GM12874 (cell line): ENCODE measurements at regions not wholly inside any gene's neighbourhood (a gene's known extent, or its start where the extent isn't known, plus 50 kb on each side); places are given as distances from the start of the nearest gene placed in this dataset.

Source experiments
- CTCF ChIP-seq: IDR thresholded peaks from 2 replicates; pipeline ENCODE4 v1.5.1; 2011; ENCODE audit warnings: low read depth, mild to moderate bottlenecking, control low read depth, low read length, moderate library complexity; ENCODE audit not compliant: insufficient read depth

DNA sequence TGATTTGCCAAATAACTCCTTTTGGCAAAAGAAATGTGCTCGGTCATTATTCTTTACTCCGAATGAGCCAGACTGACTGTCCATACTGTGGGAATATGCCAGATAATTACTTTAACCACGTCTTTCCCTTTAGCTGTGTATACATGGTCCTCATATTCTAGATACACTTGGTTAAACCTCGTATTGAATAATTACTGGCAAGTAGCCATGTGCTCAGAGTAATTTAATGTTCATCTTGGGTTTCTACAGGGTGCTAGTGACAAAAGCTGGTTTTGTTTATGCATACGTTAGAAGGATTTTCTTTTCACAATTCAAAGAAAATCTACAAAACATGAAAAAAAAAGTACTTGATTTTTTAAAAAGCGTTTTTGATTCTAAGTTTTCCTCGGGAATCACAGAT is 540.3 kb downstream of the KCNJ2 start:
- TF ChIP-seq CTCF, result no peak

GRCh38 chr17:70713694-70714093 is 544.4 kb downstream of the KCNJ2 start:
- no peak for TF ChIP-seq CTCF

GRCh38 chr17:70716551-70716950 is 547.2 kb downstream of the KCNJ2 start:
- TF ChIP-seq CTCF, result no peak

- no peak for TF ChIP-seq CTCF
These were observed 547.7 kb downstream of the KCNJ2 start for GRCh38 chr17:70717042-70717441.

DNA sequence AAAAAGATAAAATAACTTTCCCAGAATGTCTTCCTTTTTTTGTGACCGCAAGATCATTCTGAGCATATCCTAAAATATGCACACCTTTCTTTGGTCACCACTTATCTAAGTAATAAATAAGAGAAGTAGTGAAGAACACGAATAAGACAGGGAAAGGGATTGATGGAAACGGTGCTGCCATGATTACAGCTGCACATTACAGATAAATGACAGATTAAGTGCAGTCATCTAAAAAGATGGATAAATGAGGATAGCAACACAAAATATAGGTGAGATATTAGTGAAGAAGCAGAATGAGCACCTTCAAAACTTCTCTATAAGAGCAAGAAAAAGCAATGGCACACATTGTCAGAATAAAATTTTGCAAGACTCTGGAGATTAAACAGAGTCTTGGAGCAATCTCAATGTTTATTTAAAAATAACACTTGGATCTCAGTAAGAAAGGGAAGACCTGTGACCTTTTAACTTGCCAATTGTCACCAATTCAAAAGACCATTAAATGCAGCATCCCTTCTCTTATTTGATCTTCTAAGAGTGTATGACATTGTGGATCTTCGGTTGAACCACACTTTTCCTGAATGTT is 567.1 kb downstream of the KCNJ2 start:
- TF ChIP-seq CTCF, result no peak

GRCh38 chr17:70739065-70739464 is 569.7 kb downstream of the KCNJ2 start:
- no peak for TF ChIP-seq CTCF

- no peak for TF ChIP-seq CTCF
These were observed 581.7 kb downstream of the KCNJ2 start for GRCh38 chr17:70750983-70751382.
